K562 (cell line): ENCODE measurements at regions not wholly inside any gene's neighbourhood (a gene's known extent, or its start where the extent isn't known, plus 50 kb on each side); places are given as distances from the start of the nearest gene placed in this dataset.
"Not testable (repeated sequence)": the region's sequence is repeated elsewhere in the genome, so short reads cannot be mapped to it uniquely, and the experiment has no call there.

Source experiments
- YY1 ChIP-seq, 3 experiments: IDR thresholded peaks; 2 replicates each; pipeline ENCODE4 v1.6.1; 2011; ENCODE audit warnings: low read length in 2 of 3, mild to moderate bottlenecking in 2 of 3, moderate library complexity in 2 of 3, borderline replicate concordance in 1 of 3, control low read depth in 1 of 3, low read depth in 1 of 3; ENCODE audit not compliant: insufficient read depth in 3 of 3, insufficient replicate concordance in 2 of 3, control insufficient read depth in 1 of 3, insufficient read length in 1 of 3; ENCODE audit errors: extremely low read depth in 1 of 3
- TF ChIP-seq, protein P1 (sequence below): sonication (generic); formaldehyde crosslinking; IDR thresholded peaks from 2 replicates; pipeline ENCODE4 v1.8.0; 2022; ENCODE audit warnings: missing genetic modification reagents, mild to moderate bottlenecking, borderline replicate concordance

DNA sequence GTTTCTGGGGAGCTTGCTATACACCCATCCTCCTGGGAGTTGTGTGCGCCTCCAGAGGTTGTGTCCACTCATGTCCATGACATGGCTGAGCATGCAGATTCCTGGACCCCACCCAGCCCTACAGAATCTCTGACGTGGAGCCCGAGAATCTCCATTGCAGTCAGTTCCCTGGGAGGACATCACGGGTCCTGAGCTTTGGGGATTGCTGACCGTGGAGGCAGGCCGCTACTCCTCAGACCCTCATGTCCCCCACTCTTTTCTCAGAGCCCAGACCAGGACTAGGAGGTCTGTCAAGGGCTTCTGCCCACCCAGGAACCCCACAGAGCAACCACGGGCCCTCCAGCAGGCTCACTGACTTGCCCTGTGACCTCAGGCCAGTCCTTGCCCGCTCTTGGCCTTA is 177.7 kb downstream of the TBC1D2B start:
- TF ChIP-seq YY1 (IDR thresholded peaks at IDR 0.05; ENCODE audit: borderline replicate concordance in 1 of 3, control insufficient read depth in 1 of 3, extremely low read depth in 1 of 3, insufficient read depth in 3 of 3, insufficient read length in 1 of 3, insufficient replicate concordance in 2 of 3, low read depth in 1 of 3, low read length in 2 of 3): not testable (repeated sequence)
- TF ChIP-seq, protein P1, sequence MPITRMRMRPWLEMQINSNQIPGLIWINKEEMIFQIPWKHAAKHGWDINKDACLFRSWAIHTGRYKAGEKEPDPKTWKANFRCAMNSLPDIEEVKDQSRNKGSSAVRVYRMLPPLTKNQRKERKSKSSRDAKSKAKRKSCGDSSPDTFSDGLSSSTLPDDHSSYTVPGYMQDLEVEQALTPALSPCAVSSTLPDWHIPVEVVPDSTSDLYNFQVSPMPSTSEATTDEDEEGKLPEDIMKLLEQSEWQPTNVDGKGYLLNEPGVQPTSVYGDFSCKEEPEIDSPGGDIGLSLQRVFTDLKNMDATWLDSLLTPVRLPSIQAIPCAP (CRISPR knock-in tag): not testable (repeated sequence)
